ENCODE measurements at regions not wholly inside any gene's neighbourhood (a gene's known extent, or its start where the extent isn't known, plus 50 kb on each side); places are given as distances from the start of the nearest gene placed in this dataset.

GRCh38 chr20:47875297-47876025 lies 90.2 kb upstream of the SULF2 start:
- 94% methylated on average over 11 of the region's 13 CpGs for WGBS (ENCODE audit: insufficient coverage)
- H3K36me3 ChIP-seq (replicated peaks in 1 of 2; ENCODE audit: control insufficient read depth in 1 of 2, insufficient read depth in 2 of 2, low read length in 2 of 2) = no peaks in the 10 kb centered on the region
- H3K4me3 ChIP-seq (replicated peaks in 1 of 3; ENCODE audit: low read depth in 2 of 3, low read length in 3 of 3) = no peak overlapping the region
- peaks cover 0 to 7% (median 1%) of the 10 kb centered on the region in 7 donors for H3K9me3 Mint-ChIP-seq
- no peaks in the 10 kb centered on the region for H3K4me1 Mint-ChIP-seq
- no peak overlapping the region for H3K9ac ChIP-seq (ENCODE audit: insufficient read depth, low read length, poor library complexity, severe bottlenecking)
- peaks cover 4 to 12% (median 10%) of the 10 kb centered on the region in 3 donors for H3K27me3 Mint-ChIP-seq (ENCODE audit: low read depth in 3 of 3)
- H3K79me2 ChIP-seq (ENCODE audit: insufficient read depth, low read length) = no peaks in the 10 kb centered on the region
- intact Hi-C loops (cut with micrococcal nuclease) = no loop called here
- H4K20me1 ChIP-seq (ENCODE audit: insufficient read depth, low read length) = no peaks in the 10 kb centered on the region
- H3K27ac Mint-ChIP-seq = peak overlapping the region in 1 of 7 donors; percentile 45
- no peaks in the 10 kb centered on the region for H3K36me3 Mint-ChIP-seq
- no peak for TF ChIP-seq CTCF (IDR thresholded peaks at IDR 0.05)
- no peaks in the 10 kb centered on the region for H3K27me3 ChIP-seq (ENCODE audit: control insufficient read depth in 2 of 2, insufficient read depth in 2 of 2, low read length in 2 of 2)
- H3K27ac ChIP-seq (ENCODE audit: low read depth in 1 of 2, low read length in 2 of 2) = no peak overlapping the region
- H3K4me2 ChIP-seq (replicated peaks; ENCODE audit: extremely low read depth, low read length, poor library complexity, severe bottlenecking) = no peak overlapping the region
- no peaks in the 10 kb centered on the region for H3K9me3 ChIP-seq (replicated peaks in 1 of 2; ENCODE audit: control insufficient read depth in 1 of 2, insufficient read depth in 1 of 2, low read length in 2 of 2)
- H2AFZ ChIP-seq (ENCODE audit: insufficient read depth, low read depth, low read length, poor library complexity, severe bottlenecking) = no peak overlapping the region
- no peak overlapping the region for H3K4me3 Mint-ChIP-seq
- H3K4me1 ChIP-seq (ENCODE audit: control insufficient read depth in 1 of 2, insufficient read depth in 2 of 2, low read length in 2 of 2) = no peaks in the 10 kb centered on the region
- DNase-seq = no peak

GRCh38 chr20:47872341-47872740 lies 87.1 kb upstream of the SULF2 start:
- Histone ChIP-seq H3K27me3 (ENCODE audit: control insufficient read depth in 2 of 2, insufficient read depth in 2 of 2, low read length in 2 of 2) (no peaks in the 10 kb centered on the region), H3K79me2 (ENCODE audit: insufficient read depth, low read length) (no peaks in the 10 kb centered on the region), H4K20me1 (ENCODE audit: insufficient read depth, low read length) (no peaks in the 10 kb centered on the region), H3K4me2 (replicated peaks; ENCODE audit: extremely low read depth, low read length, poor library complexity, severe bottlenecking) (no peak overlapping the region), H3K27ac (ENCODE audit: low read depth in 1 of 2, low read length in 2 of 2) (no peak overlapping the region), H3K4me1 (ENCODE audit: control insufficient read depth in 1 of 2, insufficient read depth in 2 of 2, low read length in 2 of 2) (no peaks in the 10 kb centered on the region), H3K9me3 (replicated peaks in 1 of 2; ENCODE audit: control insufficient read depth in 1 of 2, insufficient read depth in 1 of 2, low read length in 2 of 2) (no peaks in the 10 kb centered on the region), H3K36me3 (replicated peaks in 1 of 2; ENCODE audit: control insufficient read depth in 1 of 2, insufficient read depth in 2 of 2, low read length in 2 of 2) (no peaks in the 10 kb centered on the region), H3K4me3 (replicated peaks in 1 of 3; ENCODE audit: low read depth in 2 of 3, low read length in 3 of 3) (no peak overlapping the region), H3K9ac (ENCODE audit: insufficient read depth, low read length, poor library complexity, severe bottlenecking) (no peak overlapping the region), H2AFZ (ENCODE audit: insufficient read depth, low read depth, low read length, poor library complexity, severe bottlenecking) (no peak overlapping the region)
- Mint-ChIP-seq H3K36me3 (no peaks in the 10 kb centered on the region), H3K4me3 (no peak overlapping the region), H3K27ac (no peak overlapping the region), H3K4me1 (no peaks in the 10 kb centered on the region), H3K9me3 (no peaks in the 10 kb centered on the region), H3K27me3 (ENCODE audit: low read depth in 3 of 3) (peaks cover 6 to 14% (median 7%) of the 10 kb centered on the region in 3 donors)
- no peak for TF ChIP-seq CTCF (IDR thresholded peaks at IDR 0.05)
- DNase-seq = no peak
- 84% methylated on average over 5 of the region's 9 CpGs for WGBS (ENCODE audit: insufficient coverage)
- intact Hi-C loops (cut with micrococcal nuclease) = no loop called here

Data from CD14-positive monocyte (primary cell).